Activated naive CD8-positive, alpha-beta T cell (primary cell): ENCODE measurements at regions not wholly inside any gene's neighbourhood (a gene's known extent, or its start where the extent isn't known, plus 50 kb on each side); places are given as distances from the start of the nearest gene placed in this dataset.

Source experiments
- H3K27ac Mint-ChIP-seq: one replicate; pipeline ENCODE4 v1.8.0; 2021; ENCODE audit warnings: mixed read lengths
- H3K27me3 Mint-ChIP-seq: one replicate; pipeline ENCODE4 v1.8.0; 2021; ENCODE audit warnings: mixed read lengths
- H3K36me3 Mint-ChIP-seq: one replicate; pipeline ENCODE4 v1.8.0; 2021; ENCODE audit warnings: mixed read lengths
- H3K4me1 Mint-ChIP-seq: one replicate; pipeline ENCODE4 v1.8.0; 2021; ENCODE audit warnings: low read depth, mixed read lengths
- H3K4me3 Mint-ChIP-seq: one replicate; pipeline ENCODE4 v1.8.0; 2021; ENCODE audit warnings: mild to moderate bottlenecking, mixed read lengths
- H3K9me3 Mint-ChIP-seq: one replicate; pipeline ENCODE4 v1.8.0; 2021; ENCODE audit warnings: low read depth, mixed read lengths

DNA sequence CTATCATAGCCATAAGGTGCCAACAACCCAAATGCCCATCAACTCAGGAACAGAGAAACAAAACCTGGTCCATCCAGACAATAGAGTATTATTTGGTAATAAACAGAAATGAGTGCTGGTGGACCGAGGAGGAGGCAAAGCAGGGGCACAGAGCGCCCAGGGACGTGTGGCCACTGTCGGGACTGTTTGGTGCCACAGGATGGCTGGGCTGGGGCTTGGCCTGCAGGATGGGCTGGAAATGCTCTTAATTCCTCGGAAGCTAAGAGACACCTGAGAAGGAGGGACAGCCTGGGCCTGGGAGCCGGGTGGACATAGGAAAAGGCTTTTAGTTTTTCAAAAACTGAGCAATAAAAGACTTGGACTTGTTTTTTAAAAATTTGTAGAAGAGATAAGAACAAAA lies 216.4 kb downstream of the DLL1 start:
- Mint-ChIP-seq H3K27ac (no peak overlapping the region), H3K27me3 (no peaks in the 10 kb centered on the region), H3K9me3 (peaks cover 5% of the 10 kb centered on the region), H3K4me3 (no peak overlapping the region), H3K36me3 (no peaks in the 10 kb centered on the region), H3K4me1 (no peaks in the 10 kb centered on the region)

DNA sequence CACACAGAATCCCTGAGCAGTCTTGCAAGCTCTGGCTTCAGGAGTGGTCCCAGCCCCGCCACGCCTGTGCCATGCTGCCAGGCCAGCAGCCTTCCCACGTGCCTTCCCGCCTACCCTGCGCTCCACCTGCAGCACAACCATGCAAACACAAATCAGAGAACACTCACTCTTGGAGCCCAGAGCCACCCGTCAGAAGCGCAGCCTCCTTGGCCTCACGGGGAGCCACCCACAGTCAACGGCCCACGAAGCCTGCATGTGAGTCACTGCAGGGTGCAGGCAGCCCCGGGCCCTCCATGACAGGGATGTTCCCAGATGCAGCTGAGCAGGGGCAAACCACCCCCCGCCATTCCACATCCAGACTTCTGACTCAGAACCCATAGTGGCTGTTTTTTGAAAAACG lies 217.0 kb downstream of the DLL1 start:
- H3K9me3 Mint-ChIP-seq: peaks cover 8% of the 10 kb centered on the region
- no peaks in the 10 kb centered on the region for H3K4me1 Mint-ChIP-seq
- H3K36me3 Mint-ChIP-seq: no peaks in the 10 kb centered on the region
- H3K4me3 Mint-ChIP-seq: no peak overlapping the region
- no peaks in the 10 kb centered on the region for H3K27me3 Mint-ChIP-seq
- H3K27ac Mint-ChIP-seq: no peak overlapping the region

DNA sequence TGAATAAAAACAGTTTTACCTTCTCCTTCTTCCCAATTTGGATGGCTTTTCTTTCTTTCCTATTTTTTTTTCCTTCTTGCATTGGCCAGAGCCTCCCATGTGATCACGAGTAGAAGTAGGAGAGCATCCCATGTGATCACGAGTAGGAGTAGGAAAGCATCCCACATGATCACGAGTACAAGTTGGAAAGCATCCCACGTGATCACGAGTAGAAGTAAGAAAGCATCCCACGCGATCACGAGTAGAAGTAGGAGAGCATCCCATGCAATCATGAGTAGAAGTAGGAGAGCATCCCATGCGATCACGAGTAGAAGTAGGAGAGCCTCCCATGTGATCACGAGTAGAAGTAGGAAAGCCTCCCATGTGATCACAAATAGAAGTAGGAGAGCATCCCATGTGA lies 218.6 kb downstream of the DLL1 start:
- Mint-ChIP-seq H3K27ac (no peak overlapping the region), H3K9me3 (peaks cover 8% of the 10 kb centered on the region), H3K27me3 (no peaks in the 10 kb centered on the region), H3K4me1 (no peaks in the 10 kb centered on the region), H3K4me3 (no peak overlapping the region), H3K36me3 (no peaks in the 10 kb centered on the region)

DNA sequence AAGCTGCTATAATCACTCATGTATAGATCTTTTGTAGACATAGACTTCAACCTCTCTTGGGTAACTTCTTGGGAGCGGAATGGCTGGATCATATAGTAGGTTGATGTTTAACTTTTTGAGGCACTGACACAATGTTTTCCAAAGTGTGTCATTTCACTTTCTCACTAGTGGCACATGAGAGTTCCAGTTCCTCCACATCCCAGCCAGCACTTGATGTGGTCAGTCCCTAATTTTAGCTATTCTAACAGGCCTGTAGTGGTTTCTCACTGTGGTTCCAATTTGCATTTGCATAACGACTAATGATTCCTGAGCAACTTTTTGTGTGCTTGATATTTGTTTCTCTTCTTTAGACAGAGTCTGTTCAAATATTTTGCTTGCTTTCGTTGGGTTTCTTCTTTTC lies 221.3 kb downstream of the DLL1 start:
- H3K27me3 Mint-ChIP-seq: no peaks in the 10 kb centered on the region
- H3K4me3 Mint-ChIP-seq: no peak overlapping the region
- no peaks in the 10 kb centered on the region for H3K36me3 Mint-ChIP-seq
- H3K27ac Mint-ChIP-seq: no peak overlapping the region
- H3K4me1 Mint-ChIP-seq: no peaks in the 10 kb centered on the region
- H3K9me3 Mint-ChIP-seq: peaks cover 8% of the 10 kb centered on the region

DNA sequence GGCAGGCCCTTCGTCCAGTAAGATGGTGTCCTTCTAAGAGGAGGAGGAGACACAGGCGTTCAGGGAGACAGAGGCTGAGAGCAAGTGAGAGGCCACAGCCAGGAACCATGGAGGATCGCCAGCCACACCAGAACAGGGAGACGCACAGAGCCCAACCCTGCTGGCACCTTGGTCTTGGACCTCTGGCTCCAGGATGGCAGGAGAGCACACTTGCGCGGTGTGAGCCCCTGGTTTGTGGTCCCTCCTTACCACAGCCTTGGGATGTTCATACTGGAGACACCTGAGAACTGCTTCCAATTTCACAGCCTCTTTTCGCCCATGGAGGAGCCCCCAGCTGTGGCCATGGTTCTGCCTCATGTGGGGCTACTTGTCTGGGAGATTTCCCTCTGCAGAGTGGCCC lies 222.4 kb downstream of the DLL1 start:
- Mint-ChIP-seq H3K36me3 (no peaks in the 10 kb centered on the region), H3K4me1 (no peaks in the 10 kb centered on the region), H3K27me3 (no peaks in the 10 kb centered on the region), H3K4me3 (no peak overlapping the region), H3K27ac (no peak overlapping the region), H3K9me3 (peaks cover 8% of the 10 kb centered on the region)

DNA sequence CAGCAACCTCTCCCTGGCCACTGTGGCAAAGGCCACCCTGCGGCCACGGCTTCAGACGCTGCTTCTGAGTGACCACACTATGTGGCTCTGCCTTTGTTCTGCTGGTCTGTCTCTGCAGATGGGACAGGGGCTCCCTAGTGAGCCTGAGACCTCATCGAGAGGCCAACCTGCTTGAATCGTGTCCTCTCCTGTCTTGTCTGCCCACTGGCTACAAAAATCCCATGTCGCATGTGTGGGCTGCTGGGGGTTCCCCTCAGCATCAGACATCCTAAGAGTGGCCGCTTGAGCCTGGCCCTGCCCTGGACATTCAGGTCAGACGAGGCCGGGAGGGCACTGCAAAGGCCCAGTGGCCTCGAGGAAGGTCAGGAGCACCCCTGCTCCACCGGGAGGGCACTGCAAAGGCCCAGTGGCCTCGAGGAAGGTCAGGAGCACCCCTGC lies 222.9 kb downstream of the DLL1 start:
- no peaks in the 10 kb centered on the region for H3K27me3 Mint-ChIP-seq
- no peaks in the 10 kb centered on the region for H3K36me3 Mint-ChIP-seq
- H3K4me3 Mint-ChIP-seq: no peak overlapping the region
- no peaks in the 10 kb centered on the region for H3K4me1 Mint-ChIP-seq
- peaks cover 8% of the 10 kb centered on the region for H3K9me3 Mint-ChIP-seq
- no peak overlapping the region for H3K27ac Mint-ChIP-seq

DNA sequence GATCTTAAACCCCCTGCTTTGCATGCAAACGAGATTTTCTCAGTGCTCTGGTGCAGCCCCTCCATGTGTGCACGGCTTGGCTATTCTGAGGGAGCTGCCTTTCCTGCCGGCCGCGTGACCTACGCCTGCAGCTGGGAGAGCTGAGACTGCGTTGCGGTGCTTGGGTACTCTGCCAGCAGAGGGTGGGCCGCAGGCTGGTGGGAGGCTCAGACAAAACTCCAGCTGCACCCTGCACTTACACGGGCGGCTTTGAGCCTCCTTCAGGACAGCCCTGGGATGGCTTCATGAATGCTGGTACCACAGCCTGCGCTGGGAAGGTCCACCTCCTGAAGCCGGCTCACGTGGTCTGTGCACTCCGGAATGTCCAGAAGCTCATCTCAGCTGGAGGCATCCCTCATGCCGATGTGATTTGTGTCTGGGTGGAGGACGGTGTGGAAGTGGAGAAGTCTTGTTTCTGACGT lies 223.7 kb downstream of the DLL1 start:
- no peak overlapping the region for H3K27ac Mint-ChIP-seq
- no peak overlapping the region for H3K4me3 Mint-ChIP-seq
- no peaks in the 10 kb centered on the region for H3K36me3 Mint-ChIP-seq
- H3K4me1 Mint-ChIP-seq: no peaks in the 10 kb centered on the region
- no peaks in the 10 kb centered on the region for H3K27me3 Mint-ChIP-seq
- peaks cover 8% of the 10 kb centered on the region for H3K9me3 Mint-ChIP-seq

DNA sequence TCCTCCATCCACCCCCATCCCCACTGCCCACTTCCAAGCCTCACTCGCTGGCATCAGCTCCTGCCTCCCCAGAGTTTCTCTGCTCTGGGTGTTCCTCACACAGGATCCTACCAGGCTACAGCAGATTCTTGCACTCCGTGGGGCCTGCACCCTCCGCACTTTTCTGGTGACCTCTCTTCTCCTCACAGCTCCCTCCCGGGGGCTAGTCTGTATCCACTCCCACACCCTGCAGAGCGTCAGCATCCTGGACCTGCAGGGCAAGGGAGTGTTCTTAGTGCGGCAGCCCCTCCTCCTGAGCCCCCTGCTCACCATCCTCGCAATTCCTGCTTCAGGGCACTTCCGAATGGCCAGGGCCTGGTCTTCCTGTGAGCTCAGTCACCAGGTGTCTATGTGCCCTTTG lies 224.2 kb downstream of the DLL1 start:
- H3K4me1 Mint-ChIP-seq: no peaks in the 10 kb centered on the region
- no peak overlapping the region for H3K4me3 Mint-ChIP-seq
- H3K36me3 Mint-ChIP-seq: no peaks in the 10 kb centered on the region
- H3K9me3 Mint-ChIP-seq: peaks cover 8% of the 10 kb centered on the region
- H3K27me3 Mint-ChIP-seq: no peaks in the 10 kb centered on the region
- no peak overlapping the region for H3K27ac Mint-ChIP-seq

DNA sequence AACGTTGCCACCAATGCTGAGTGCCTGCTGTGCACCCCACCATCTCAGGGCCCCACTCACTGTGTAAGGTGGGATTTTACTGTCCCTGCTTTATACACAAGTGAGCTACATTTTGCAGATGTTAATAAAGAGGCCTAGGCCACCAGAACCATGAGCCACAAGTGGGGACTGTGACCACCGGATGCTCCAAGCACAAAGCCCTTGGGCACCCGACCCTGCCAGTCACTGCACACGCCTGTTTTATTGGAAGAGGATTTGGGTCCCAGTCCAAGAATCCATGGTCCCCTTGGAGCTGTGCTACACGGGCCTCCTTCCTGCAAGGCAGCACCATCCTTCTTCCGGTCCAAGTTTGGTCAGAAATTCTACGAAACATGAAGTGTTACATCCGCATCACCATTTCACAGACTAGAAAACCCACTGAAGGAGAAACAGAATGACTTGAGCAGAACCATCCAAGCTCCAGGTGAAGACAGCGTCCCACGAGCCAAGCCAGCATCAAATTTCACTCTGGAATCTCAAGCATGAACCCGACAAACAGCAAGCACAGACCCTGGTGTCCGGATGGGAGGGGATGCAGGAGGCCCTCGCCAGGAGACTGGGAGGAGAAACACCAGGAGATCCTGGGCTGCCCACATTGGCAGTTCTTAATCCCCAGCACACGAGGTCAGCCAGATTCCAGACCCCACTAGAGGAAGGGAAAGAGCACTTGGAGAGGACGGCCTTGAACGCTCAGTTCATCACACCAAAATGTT lies 226.9 kb downstream of the DLL1 start:
- H3K27me3 Mint-ChIP-seq: no peaks in the 10 kb centered on the region
- no peaks in the 10 kb centered on the region for H3K4me1 Mint-ChIP-seq
- H3K4me3 Mint-ChIP-seq: no peak overlapping the region
- H3K9me3 Mint-ChIP-seq: no peaks in the 10 kb centered on the region
- H3K27ac Mint-ChIP-seq: no peak overlapping the region
- H3K36me3 Mint-ChIP-seq: no peaks in the 10 kb centered on the region

DNA sequence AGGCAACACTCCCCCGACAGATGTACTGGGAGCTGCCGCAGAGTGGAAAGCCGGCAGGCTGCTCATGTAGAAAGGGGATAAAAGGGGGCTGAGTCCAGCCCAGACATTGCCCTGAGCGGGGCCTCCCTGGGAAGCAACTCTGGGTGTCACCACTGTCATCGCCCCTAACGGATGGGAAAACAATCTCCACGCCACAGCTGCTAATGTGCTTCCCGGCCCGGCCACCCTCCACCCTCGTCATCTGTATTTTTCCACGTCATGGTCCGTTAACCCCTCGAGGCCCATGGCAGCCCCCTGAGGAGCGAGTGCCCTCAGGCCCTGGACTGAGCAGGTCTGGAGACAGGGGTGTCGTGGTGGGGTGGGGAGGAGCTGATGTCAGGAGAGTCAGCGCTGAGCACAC lies 227.4 kb downstream of the DLL1 start:
- no peaks in the 10 kb centered on the region for H3K36me3 Mint-ChIP-seq

DNA sequence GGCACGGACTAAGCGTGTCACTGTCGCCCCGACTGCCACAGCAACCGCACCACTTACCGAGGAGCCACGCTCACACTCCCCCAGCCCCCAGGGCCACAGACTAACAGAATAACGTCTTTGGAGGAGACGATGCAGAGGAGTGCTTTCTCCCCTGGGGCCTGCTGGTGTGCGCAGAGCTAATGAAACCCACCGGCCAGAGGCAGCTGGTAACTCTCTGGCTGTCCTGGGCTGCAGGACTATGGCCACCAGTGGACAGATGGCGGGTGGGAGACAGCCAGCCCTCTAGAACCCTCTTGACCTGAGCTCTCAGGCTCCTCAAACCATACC lies 228.0 kb downstream of the DLL1 start:
- Mint-ChIP-seq H3K27ac (no peak overlapping the region), H3K4me1 (no peaks in the 10 kb centered on the region), H3K4me3 (no peak overlapping the region), H3K9me3 (no peaks in the 10 kb centered on the region), H3K36me3 (no peaks in the 10 kb centered on the region), H3K27me3 (no peaks in the 10 kb centered on the region)

More for the DNA sequence above, 227.4 kb downstream of the DLL1 start:
- Mint-ChIP-seq H3K4me1 (no peaks in the 10 kb centered on the region), H3K27me3 (no peaks in the 10 kb centered on the region), H3K27ac (no peak overlapping the region), H3K4me3 (no peak overlapping the region), H3K9me3 (no peaks in the 10 kb centered on the region)

DNA sequence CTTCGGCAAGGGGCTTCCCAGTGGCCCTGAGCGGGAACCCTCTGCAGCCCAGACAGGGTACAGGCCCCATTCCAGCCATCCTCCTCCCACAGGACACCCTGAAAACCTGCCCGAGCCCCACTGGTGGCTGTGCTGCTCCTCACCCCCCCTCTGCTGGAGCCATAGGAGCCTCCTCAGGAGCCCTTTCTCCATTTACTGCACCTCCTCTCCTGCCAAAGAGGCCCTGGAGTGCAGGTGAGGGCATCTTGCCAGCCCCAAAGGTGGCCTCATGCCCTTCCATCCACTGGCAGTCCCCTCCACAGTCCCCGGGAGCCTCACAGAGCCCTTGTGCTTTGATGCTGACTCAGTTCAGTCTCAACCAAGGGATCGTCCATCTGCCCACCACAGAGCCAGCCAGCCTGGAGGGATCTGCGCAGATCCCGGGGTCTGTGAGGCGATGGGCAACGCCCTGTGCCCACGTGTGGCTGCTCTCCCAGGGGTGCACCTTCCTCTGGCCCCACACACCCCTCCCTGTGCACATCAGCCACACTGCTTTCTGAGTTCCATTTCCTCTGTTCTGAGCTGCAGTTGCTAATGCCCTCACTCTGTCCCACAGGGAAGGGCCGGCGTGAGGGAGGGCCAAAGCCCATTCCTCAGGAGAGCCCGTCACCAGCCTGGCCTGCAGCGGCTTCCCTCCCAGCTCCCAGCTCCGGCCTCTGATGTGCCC lies 228.5 kb downstream of the DLL1 start:
- Mint-ChIP-seq H3K27ac (no peak overlapping the region), H3K4me3 (no peak overlapping the region), H3K4me1 (no peaks in the 10 kb centered on the region), H3K9me3 (no peaks in the 10 kb centered on the region), H3K27me3 (no peaks in the 10 kb centered on the region), H3K36me3 (no peaks in the 10 kb centered on the region)

DNA sequence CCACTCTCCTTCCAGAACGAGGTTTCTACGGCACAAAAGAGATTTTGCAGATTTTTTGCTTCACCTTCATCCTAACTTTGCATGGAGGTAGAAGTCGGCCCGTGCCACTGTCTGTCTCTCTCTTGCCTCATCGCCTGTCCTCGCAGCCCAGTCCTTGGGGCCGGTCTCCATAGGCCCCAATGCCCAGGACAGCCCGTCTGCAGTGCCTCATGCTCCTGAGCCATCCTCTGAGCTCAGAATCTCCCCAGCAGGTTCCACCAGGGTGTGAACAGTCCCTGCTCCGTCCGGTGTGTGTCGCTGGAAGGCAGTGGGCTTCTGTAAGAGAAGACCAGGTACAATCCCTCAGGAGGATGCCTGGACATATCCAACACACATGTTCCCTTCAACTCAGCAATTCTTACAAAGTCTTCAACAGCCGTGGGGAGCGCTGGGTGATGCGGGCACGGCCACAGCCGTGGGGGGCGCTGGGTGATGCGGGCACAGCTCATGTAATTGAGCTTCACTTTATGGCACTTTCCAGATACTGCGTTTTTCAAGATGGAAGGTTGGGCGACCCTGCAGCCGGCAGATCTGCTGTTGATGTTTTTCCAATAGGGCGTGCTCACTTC lies 231.9 kb downstream of the DLL1 start:
- H3K36me3 Mint-ChIP-seq: no peaks in the 10 kb centered on the region
- no peaks in the 10 kb centered on the region for H3K9me3 Mint-ChIP-seq
- no peaks in the 10 kb centered on the region for H3K4me1 Mint-ChIP-seq
- H3K27ac Mint-ChIP-seq: no peak overlapping the region
- no peak overlapping the region for H3K4me3 Mint-ChIP-seq
- H3K27me3 Mint-ChIP-seq: no peaks in the 10 kb centered on the region

DNA sequence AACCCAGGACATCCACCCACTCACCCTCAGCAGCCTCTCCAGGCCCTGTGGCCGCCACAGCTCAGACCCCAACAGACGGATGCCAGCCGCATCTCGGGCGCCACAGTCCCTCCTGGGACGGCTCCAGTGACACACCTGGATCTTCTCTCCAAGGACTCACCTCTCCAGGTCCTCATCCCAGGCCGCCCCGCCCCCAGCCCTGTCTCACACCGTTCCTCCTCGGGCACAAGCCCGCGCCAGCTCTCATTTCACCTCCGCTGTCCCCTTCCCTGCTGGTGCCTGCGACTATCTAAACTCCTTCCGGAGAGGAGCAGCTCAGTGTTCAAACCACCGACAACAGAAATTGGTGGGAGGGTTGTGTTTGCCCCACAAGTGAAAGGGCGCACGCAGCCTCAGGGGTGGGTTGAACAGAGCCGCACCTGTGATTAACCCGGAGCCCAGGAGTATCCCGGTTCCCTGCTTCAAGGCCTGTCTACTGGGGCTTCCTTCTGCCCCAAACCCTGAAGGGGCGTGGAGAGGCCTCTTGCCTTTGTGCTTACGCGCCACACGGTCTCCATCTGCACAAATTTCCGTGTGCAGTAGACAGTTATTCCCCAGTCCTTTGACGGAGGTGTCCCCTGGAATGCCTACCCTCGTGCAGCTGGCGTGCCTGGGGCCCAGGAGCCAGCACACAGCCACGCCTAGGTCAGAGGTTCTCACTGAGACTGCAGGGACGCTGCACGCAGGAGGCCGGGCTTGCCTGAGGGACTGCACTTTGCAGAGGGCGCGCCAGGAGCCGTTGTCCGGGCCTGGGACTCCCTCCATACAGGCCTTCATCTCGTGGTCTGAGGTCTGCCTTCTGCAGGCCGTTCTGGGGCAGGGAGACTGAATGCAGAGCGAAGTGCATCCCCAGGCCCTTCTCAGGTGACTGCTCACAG lies 232.7 kb downstream of the DLL1 start:
- H3K4me1 Mint-ChIP-seq: no peaks in the 10 kb centered on the region
- no peaks in the 10 kb centered on the region for H3K27me3 Mint-ChIP-seq
- no peak overlapping the region for H3K4me3 Mint-ChIP-seq
- no peaks in the 10 kb centered on the region for H3K36me3 Mint-ChIP-seq
- H3K9me3 Mint-ChIP-seq: no peaks in the 10 kb centered on the region
- no peak overlapping the region for H3K27ac Mint-ChIP-seq
